ENCODE measurements at regions not wholly inside any gene's neighbourhood (a gene's known extent, or its start where the extent isn't known, plus 50 kb on each side); places are given as distances from the start of the nearest gene placed in this dataset.

DNA sequence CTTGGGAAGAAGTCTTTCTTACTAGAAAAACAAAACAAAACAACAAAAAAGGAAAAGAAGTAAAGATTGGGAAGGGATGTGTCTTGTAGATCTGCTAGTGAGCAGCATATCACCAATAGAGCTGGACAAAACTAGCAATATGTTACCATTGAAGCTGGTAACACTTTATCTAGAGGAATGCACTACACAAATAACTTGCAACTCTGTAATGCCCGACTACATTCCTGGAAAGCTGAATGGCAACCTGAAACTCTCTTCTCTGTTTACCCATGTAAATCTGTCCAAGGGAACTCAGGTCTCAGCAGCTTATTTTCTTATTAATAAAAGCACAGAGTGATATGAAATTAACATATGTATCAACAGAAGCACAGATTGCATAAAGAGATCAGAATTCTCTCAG, 624.4 kb downstream of the KCNH5 start:
- H3K4me3 ChIP-seq (ENCODE audit: low read depth, low read length): no peak overlapping the region
- no peak for DNase-seq (ENCODE audit: low read depth)
- TF ChIP-seq, protein P1, sequence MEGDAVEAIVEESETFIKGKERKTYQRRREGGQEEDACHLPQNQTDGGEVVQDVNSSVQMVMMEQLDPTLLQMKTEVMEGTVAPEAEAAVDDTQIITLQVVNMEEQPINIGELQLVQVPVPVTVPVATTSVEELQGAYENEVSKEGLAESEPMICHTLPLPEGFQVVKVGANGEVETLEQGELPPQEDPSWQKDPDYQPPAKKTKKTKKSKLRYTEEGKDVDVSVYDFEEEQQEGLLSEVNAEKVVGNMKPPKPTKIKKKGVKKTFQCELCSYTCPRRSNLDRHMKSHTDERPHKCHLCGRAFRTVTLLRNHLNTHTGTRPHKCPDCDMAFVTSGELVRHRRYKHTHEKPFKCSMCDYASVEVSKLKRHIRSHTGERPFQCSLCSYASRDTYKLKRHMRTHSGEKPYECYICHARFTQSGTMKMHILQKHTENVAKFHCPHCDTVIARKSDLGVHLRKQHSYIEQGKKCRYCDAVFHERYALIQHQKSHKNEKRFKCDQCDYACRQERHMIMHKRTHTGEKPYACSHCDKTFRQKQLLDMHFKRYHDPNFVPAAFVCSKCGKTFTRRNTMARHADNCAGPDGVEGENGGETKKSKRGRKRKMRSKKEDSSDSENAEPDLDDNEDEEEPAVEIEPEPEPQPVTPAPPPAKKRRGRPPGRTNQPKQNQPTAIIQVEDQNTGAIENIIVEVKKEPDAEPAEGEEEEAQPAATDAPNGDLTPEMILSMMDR (IDR thresholded peaks at IDR 0.05; ENCODE audit: control insufficient read depth, extremely low read depth, insufficient read depth): no peak

DNA sequence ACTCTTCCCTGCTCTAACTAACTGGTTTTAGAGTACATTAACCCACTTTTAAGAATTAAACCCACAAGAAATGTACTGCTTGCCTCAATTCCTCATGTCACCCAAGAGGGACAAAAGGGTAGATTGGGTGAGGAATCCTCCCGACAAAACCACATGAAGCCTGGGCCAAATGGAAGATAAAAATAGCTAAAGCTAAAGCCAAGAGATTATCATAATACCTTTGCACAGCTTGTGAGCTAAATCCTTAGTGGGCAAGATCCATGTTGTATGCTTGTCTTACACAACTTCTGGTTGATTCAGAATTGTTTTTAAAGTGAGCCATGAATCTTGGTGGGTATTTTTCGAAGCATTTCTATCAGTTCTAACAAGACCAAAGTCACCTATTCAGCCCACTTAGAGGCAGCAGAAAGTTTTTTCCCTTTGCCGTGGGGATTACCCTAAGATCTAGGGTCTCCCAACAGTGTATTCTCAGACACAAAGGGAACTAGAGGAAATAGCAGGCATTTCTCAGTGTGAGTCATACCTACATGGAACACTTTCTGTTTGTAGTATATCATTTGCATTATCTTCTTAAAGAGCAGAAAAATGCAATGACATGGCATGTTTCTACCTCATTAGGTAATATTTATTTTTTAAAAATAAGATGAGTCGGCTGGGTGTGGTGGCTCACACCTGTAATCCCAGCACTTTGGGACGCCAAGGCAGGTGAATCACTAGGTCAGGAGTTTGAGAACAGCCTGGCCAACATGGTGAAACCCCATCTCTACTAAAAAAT, 616.6 kb downstream of the KCNH5 start:
- no peak for DNase-seq (ENCODE audit: low read depth)
- TF ChIP-seq, protein P1 (IDR thresholded peaks at IDR 0.05; ENCODE audit: control insufficient read depth, extremely low read depth, insufficient read depth): no peak
- H3K4me3 ChIP-seq (ENCODE audit: low read depth, low read length): no peak overlapping the region

DNA sequence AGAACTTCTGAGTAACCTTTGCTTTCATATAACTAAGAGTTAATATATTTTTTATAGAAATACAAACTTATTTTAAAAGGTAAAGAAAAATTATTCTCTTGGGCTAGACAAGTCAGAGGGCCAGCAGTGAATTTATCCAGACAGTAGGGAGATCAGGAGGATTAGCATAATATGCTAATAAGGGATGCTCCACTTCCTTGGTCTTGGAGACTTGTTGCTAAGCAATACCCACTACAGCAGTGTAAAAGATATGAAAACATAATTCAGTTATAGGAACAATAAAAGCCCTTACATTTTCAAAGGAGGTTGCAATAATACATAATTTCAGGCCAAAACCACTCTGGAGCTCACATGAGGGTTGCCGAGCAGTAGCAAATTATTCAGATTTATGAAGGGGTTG, 615.6 kb downstream of the KCNH5 start:
- DNase-seq (ENCODE audit: low read depth): no peak
- H3K4me3 ChIP-seq (ENCODE audit: low read depth, low read length): no peak overlapping the region
- TF ChIP-seq, protein P1 (IDR thresholded peaks at IDR 0.05; ENCODE audit: control insufficient read depth, extremely low read depth, insufficient read depth): no peak

DNA sequence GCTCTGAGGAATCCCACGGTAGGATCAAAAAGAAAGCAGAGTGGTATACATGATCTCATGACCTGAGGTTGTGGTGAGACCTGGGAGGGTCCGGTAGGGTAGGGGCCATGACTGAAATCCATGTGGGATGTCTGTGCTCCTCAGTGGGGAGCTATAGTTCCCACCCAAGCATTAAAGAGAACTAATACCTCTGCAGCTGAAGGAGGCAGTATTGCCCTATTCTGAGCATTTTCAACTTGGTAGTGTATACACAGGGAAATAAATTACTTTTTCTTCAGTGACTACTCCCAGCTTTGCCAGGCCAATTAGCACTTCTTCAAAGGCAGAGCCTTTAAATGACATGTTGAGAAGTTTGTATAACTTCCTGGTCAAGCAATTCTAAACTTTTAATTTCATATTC, 613.8 kb downstream of the KCNH5 start:
- TF ChIP-seq, protein P1 (IDR thresholded peaks at IDR 0.05; ENCODE audit: control insufficient read depth, extremely low read depth, insufficient read depth): no peak
- H3K4me3 ChIP-seq (ENCODE audit: low read depth, low read length): no peak overlapping the region
- DNase-seq (ENCODE audit: low read depth): no peak

DNA sequence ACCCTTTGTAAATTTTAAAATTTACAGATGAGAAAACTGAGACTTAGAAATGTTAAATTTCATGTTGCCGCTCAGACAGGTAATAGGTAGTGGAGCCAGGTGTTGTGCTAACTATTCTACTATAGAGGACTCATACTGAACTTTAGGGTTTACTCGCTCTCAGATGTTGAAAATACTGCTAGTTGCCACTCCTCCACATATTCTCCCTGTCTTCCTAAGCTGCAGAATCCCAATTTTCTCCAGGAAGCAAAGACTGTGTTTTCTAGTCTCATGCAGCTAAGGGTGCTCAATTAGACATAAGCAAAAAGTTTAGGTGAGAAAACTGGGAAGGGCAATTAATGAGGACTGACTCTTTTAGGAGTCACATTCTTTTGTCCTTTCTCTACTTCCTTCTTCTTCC, 612.3 kb downstream of the KCNH5 start:
- H3K4me3 ChIP-seq (ENCODE audit: low read depth, low read length): no peak overlapping the region
- TF ChIP-seq, protein P1 (IDR thresholded peaks at IDR 0.05; ENCODE audit: control insufficient read depth, extremely low read depth, insufficient read depth): no peak

DNA sequence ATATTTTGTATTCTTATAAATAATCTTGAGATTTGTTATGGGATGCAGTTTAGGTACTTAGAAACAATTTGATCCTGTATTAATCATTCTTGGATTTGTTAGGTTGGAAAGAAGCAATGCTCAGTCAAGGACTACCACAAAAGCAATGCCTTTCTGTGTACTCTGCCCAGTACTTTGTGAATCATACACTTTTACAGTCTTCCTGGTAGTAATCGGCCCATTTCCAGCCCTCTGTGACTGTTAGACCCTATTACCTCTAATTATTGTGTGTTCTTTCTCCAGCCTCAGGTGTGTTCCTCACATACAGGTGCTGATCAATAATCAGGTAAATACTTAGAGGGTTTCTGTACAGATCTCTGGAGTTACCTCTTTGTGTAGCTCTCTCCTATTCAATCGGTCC, 609.0 kb downstream of the KCNH5 start:
- H3K4me3 ChIP-seq (ENCODE audit: low read depth, low read length): no peak overlapping the region
- TF ChIP-seq, protein P1 (IDR thresholded peaks at IDR 0.05; ENCODE audit: control insufficient read depth, extremely low read depth, insufficient read depth): no peak
- no peak for DNase-seq (ENCODE audit: low read depth)

More for the DNA sequence above, 612.3 kb downstream of the KCNH5 start:
- no peak for DNase-seq (ENCODE audit: low read depth)

DNA sequence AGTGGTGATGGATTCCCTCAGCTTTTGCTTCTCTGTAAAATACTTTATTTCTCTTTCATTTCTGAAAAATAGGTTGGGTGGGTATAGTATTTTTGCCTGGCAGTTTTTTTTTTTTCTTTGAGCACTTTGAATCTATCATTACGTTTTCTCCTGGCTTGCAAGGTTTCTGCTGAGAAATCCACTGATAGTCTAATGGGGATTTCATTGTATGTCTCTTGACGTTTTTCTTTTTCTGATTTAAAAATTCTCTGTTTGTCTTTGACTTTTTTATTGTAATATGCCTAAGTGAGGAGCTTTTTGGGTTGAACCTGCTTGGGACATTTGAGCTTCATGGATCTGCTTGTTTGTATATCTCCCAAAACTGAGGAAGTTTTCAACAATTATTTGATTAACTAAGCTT, 606.0 kb downstream of the KCNH5 start:
- DNase-seq (ENCODE audit: low read depth): no peak
- H3K4me3 ChIP-seq (ENCODE audit: low read depth, low read length): no peak overlapping the region
- TF ChIP-seq, protein P1 (IDR thresholded peaks at IDR 0.05; ENCODE audit: control insufficient read depth, extremely low read depth, insufficient read depth): no peak

Measured in LNCaP clone FGC (cell line).